Stomach smooth muscle (tissue), 2 donors: ENCODE measurements at regions not wholly inside any gene's neighbourhood (a gene's known extent, or its start where the extent isn't known, plus 50 kb on each side); places are given as distances from the start of the nearest gene placed in this dataset.

ENCODE experiments used
- H3K27ac ChIP-seq: one replicate; pipeline ENCODE4 v1.7.0; 2013; ENCODE audit warnings: mild to moderate bottlenecking, low read length, inconsistent platforms
- H3K27me3 ChIP-seq, 2 donors: one replicate each; pipeline ENCODE4 v1.7.0; 2013; ENCODE audit warnings: low read length in 2 of 2; ENCODE audit not compliant: insufficient read depth in 2 of 2, control insufficient read depth in 1 of 2
- H3K36me3 ChIP-seq, 2 donors: one replicate each; pipeline ENCODE4 v1.7.0; 2013; ENCODE audit warnings: low read length in 2 of 2; ENCODE audit not compliant: control insufficient read depth in 2 of 2, insufficient read depth in 2 of 2
- H3K4me1 ChIP-seq: one replicate; pipeline ENCODE4 v1.7.0; 2013; ENCODE audit warnings: low read length; ENCODE audit not compliant: control insufficient read depth, insufficient read depth
- H3K4me3 ChIP-seq, 2 donors: one replicate each; pipeline ENCODE4 v1.7.0; 2013; ENCODE audit warnings: low read length in 2 of 2
- H3K9ac ChIP-seq, 2 donors: one replicate each; pipeline ENCODE4 v1.7.0; 2013; ENCODE audit warnings: low read length in 2 of 2, mild to moderate bottlenecking in 1 of 2
- H3K9me3 ChIP-seq, 2 donors: one replicate each; pipeline ENCODE4 v1.7.0; 2013; ENCODE audit warnings: low read length in 2 of 2; ENCODE audit not compliant: control insufficient read depth in 2 of 2
- donor health status: healthy.
- donor health status: Pancreatic carcinoma.

GRCh38 chr11:29260939-29261705 is 755.7 kb downstream of the KCNA4 start:
- no peaks in the 10 kb centered on the region for H3K9me3 ChIP-seq
- H3K27me3 ChIP-seq = no peaks in the 10 kb centered on the region
- H3K9ac ChIP-seq = no peak overlapping the region
- no peaks in the 10 kb centered on the region for H3K36me3 ChIP-seq
- no peak overlapping the region for H3K4me3 ChIP-seq
- no peaks in the 10 kb centered on the region for H3K4me1 ChIP-seq
- no peak overlapping the region for H3K27ac ChIP-seq

GRCh38 chr11:29258411-29258810 is 758.4 kb downstream of the KCNA4 start:
- no peak overlapping the region for H3K9ac ChIP-seq

GRCh38 chr11:29256580-29256979 is 760.2 kb downstream of the KCNA4 start:
- no peaks in the 10 kb centered on the region for H3K36me3 ChIP-seq
- no peaks in the 10 kb centered on the region for H3K4me1 ChIP-seq
- no peaks in the 10 kb centered on the region for H3K9me3 ChIP-seq
- H3K27ac ChIP-seq = no peak overlapping the region
- no peak overlapping the region for H3K9ac ChIP-seq
- H3K4me3 ChIP-seq = no peak overlapping the region
- H3K27me3 ChIP-seq = no peaks in the 10 kb centered on the region

More at GRCh38 chr11:29258411-29258810, 758.4 kb downstream of the KCNA4 start:
- no peaks in the 10 kb centered on the region for H3K4me1 ChIP-seq
- H3K9me3 ChIP-seq = no peaks in the 10 kb centered on the region
- no peaks in the 10 kb centered on the region for H3K36me3 ChIP-seq
- H3K27me3 ChIP-seq = no peaks in the 10 kb centered on the region
- H3K27ac ChIP-seq = no peak overlapping the region
- H3K4me3 ChIP-seq = no peak overlapping the region

GRCh38 chr11:29255401-29255800 is 761.4 kb downstream of the KCNA4 start:
- no peak overlapping the region for H3K4me3 ChIP-seq
- no peaks in the 10 kb centered on the region for H3K36me3 ChIP-seq
- H3K27ac ChIP-seq = no peak overlapping the region
- H3K9me3 ChIP-seq = no peaks in the 10 kb centered on the region
- no peaks in the 10 kb centered on the region for H3K4me1 ChIP-seq
- H3K9ac ChIP-seq = no peak overlapping the region
- no peaks in the 10 kb centered on the region for H3K27me3 ChIP-seq

- H3K4me1 ChIP-seq = no peaks in the 10 kb centered on the region
- H3K27ac ChIP-seq = no peak overlapping the region
- H3K4me3 ChIP-seq = no peak overlapping the region
- H3K36me3 ChIP-seq = no peaks in the 10 kb centered on the region
- H3K27me3 ChIP-seq = no peaks in the 10 kb centered on the region
- H3K9ac ChIP-seq = no peak overlapping the region
- no peaks in the 10 kb centered on the region for H3K9me3 ChIP-seq
Observed at GRCh38 chr11:29251738-29252137, 765.1 kb downstream of the KCNA4 start.

GRCh38 chr11:29249713-29250112 is 767.1 kb downstream of the KCNA4 start:
- H3K9me3 ChIP-seq = no peaks in the 10 kb centered on the region

GRCh38 chr11:29244355-29244754 is 772.5 kb downstream of the KCNA4 start:
- Histone ChIP-seq H3K36me3 (no peaks in the 10 kb centered on the region), H3K4me3 (no peak overlapping the region), H3K4me1 (no peaks in the 10 kb centered on the region), H3K9me3 (no peaks in the 10 kb centered on the region), H3K9ac (no peak overlapping the region), H3K27me3 (no peaks in the 10 kb centered on the region), H3K27ac (no peak overlapping the region)

More at GRCh38 chr11:29249713-29250112, 767.1 kb downstream of the KCNA4 start:
- no peaks in the 10 kb centered on the region for H3K4me1 ChIP-seq
- H3K36me3 ChIP-seq = no peaks in the 10 kb centered on the region
- no peaks in the 10 kb centered on the region for H3K27me3 ChIP-seq
- H3K27ac ChIP-seq = no peak overlapping the region
- no peak overlapping the region for H3K4me3 ChIP-seq
- no peak overlapping the region for H3K9ac ChIP-seq

GRCh38 chr11:29243616-29244015 is 773.2 kb downstream of the KCNA4 start:
- Histone ChIP-seq H3K27me3 (no peaks in the 10 kb centered on the region), H3K9me3 (no peaks in the 10 kb centered on the region), H3K9ac (no peak overlapping the region), H3K27ac (no peak overlapping the region), H3K4me1 (no peaks in the 10 kb centered on the region), H3K4me3 (no peak overlapping the region), H3K36me3 (no peaks in the 10 kb centered on the region)

GRCh38 chr11:29231991-29232390 is 784.8 kb downstream of the KCNA4 start:
- H3K9me3 ChIP-seq = no peaks in the 10 kb centered on the region
- no peak overlapping the region for H3K4me3 ChIP-seq
- H3K9ac ChIP-seq = no peak overlapping the region
- no peaks in the 10 kb centered on the region for H3K4me1 ChIP-seq
- H3K27ac ChIP-seq = no peak overlapping the region
- H3K27me3 ChIP-seq = no peaks in the 10 kb centered on the region
- no peaks in the 10 kb centered on the region for H3K36me3 ChIP-seq

GRCh38 chr11:29231586-29231985 is 785.2 kb downstream of the KCNA4 start:
- H3K4me3 ChIP-seq = no peak overlapping the region
- H3K27me3 ChIP-seq = no peaks in the 10 kb centered on the region
- H3K36me3 ChIP-seq = no peaks in the 10 kb centered on the region
- no peaks in the 10 kb centered on the region for H3K4me1 ChIP-seq
- H3K9me3 ChIP-seq = no peaks in the 10 kb centered on the region
- H3K9ac ChIP-seq = no peak overlapping the region
- no peak overlapping the region for H3K27ac ChIP-seq

- no peak overlapping the region for H3K27ac ChIP-seq
- H3K4me3 ChIP-seq = no peak overlapping the region
- H3K27me3 ChIP-seq = no peaks in the 10 kb centered on the region
- no peak overlapping the region for H3K9ac ChIP-seq
- H3K36me3 ChIP-seq = no peaks in the 10 kb centered on the region
- no peaks in the 10 kb centered on the region for H3K4me1 ChIP-seq
- H3K9me3 ChIP-seq = no peaks in the 10 kb centered on the region
Observed at GRCh38 chr11:29227811-29228210, 789.0 kb downstream of the KCNA4 start.
